NCI-H510A (cell line): ENCODE measurements at regions not wholly inside any gene's neighbourhood (a gene's known extent, or its start where the extent isn't known, plus 50 kb on each side); places are given as distances from the start of the nearest gene placed in this dataset.
"Not testable (repeated sequence)": the region's sequence is repeated elsewhere in the genome, so short reads cannot be mapped to it uniquely, and the experiment has no call there.

Experiments
- DNase-seq: peaks from one replicate; lab custom pipeline; 2025; lab: John Stamatoyannopoulos, UW

GRCh38 chr12:58009405-58010195, 68.2 kb downstream of the ATP23 start:
- no peak for DNase-seq

GRCh38 chr12:58011676-58012075, 70.3 kb downstream of the ATP23 start:
- no peak for DNase-seq

GRCh38 chr12:58022379-58023020, 81.1 kb downstream of the ATP23 start:
- DNase-seq: not testable (repeated sequence)

- no peak for DNase-seq
These were observed 84.1 kb downstream of the ATP23 start for GRCh38 chr12:58025431-58025830.

GRCh38 chr12:58026426-58026825, 85.1 kb downstream of the ATP23 start:
- no peak for DNase-seq

GRCh38 chr12:58026897-58027891, 85.8 kb downstream of the ATP23 start:
- DNase-seq: no peak

- no peak for DNase-seq
These were observed 86.9 kb downstream of the ATP23 start for GRCh38 chr12:58028294-58028693.

GRCh38 chr12:58029260-58029659, 87.9 kb downstream of the ATP23 start:
- DNase-seq: no peak

- DNase-seq: no peak
These were observed 89.4 kb downstream of the ATP23 start for GRCh38 chr12:58030566-58031279.

GRCh38 chr12:58032156-58032555, 90.8 kb downstream of the ATP23 start:
- no peak for DNase-seq

GRCh38 chr12:58033831-58034230, 92.5 kb downstream of the ATP23 start:
- no peak for DNase-seq

GRCh38 chr12:58034311-58034710, 92.9 kb downstream of the ATP23 start:
- DNase-seq: no peak

GRCh38 chr12:58034712-58035111, 93.3 kb downstream of the ATP23 start:
- DNase-seq: no peak

GRCh38 chr12:58041441-58041840, 100.1 kb downstream of the ATP23 start:
- DNase-seq: no peak

GRCh38 chr12:58044966-58045365, 103.6 kb downstream of the ATP23 start:
- DNase-seq: no peak

- DNase-seq: no peak
These were observed 104.9 kb downstream of the ATP23 start for GRCh38 chr12:58046271-58046670.

GRCh38 chr12:58051378-58051777, 110.0 kb downstream of the ATP23 start:
- no peak for DNase-seq

GRCh38 chr12:58064666-58065065, 123.3 kb downstream of the ATP23 start:
- no peak for DNase-seq

- DNase-seq: no peak
These were observed 124.9 kb downstream of the ATP23 start for GRCh38 chr12:58066296-58066695.

GRCh38 chr12:58067610-58068387, 126.4 kb downstream of the ATP23 start:
- DNase-seq: no peak

GRCh38 chr12:58068706-58069105, 127.3 kb downstream of the ATP23 start:
- DNase-seq: no peak
